Common myeloid progenitor, CD34-positive (primary cell): ENCODE measurements at regions not wholly inside any gene's neighbourhood (a gene's known extent, or its start where the extent isn't known, plus 50 kb on each side); places are given as distances from the start of the nearest gene placed in this dataset.

Source experiments
- CTCF ChIA-PET: fragments of 350-600 bp; sonication (Branson Sonifier 250); formaldehyde crosslinking; loops from one replicate; lab custom pipeline; 2021; ENCODE audit warnings: antibody characterized with exemption; lab: Charles Lee
- POLR2A ChIA-PET: fragments of 350-600 bp; sonication (Branson Sonifier 250); formaldehyde crosslinking; loops from one replicate; lab custom pipeline; 2021; ENCODE audit warnings: antibody characterized with exemption; lab: Charles Lee
- DNase-seq, 3 donors: peaks; one replicate each; pipeline versions ENCODE4 v3.0.0 to v3.0.0-alpha.2; 2013
- H3K27ac ChIP-seq, 2 experiments: 1 replicate in 1 of 2; 2 replicates in 1 of 2; pipeline ENCODE4 v1.7.0; 2013; ENCODE audit warnings: inconsistent platforms in 2 of 2, low read length in 2 of 2, mild to moderate bottlenecking in 2 of 2, low read depth in 1 of 2, moderate library complexity in 1 of 2; ENCODE audit not compliant: severe bottlenecking in 2 of 2, insufficient read depth in 1 of 2, poor library complexity in 1 of 2
- H3K27me3 ChIP-seq, 5 experiments: replicated peaks in 2 of 5; 1 replicate in 3 of 5; 2 replicates in 2 of 5; pipeline versions ENCODE4 v1.6.1 to v1.7.0; 2013; ENCODE audit warnings: low read length in 4 of 5, mild to moderate bottlenecking in 2 of 5, moderate library complexity in 2 of 5, inconsistent platforms in 1 of 5; ENCODE audit not compliant: insufficient read depth in 5 of 5, control insufficient read depth in 4 of 5
- H3K36me3 ChIP-seq, 4 experiments: 1 replicate in 2 of 4; 2 replicates in 2 of 4; pipeline versions ENCODE4 v1.6.1 to v1.7.0; 2013; ENCODE audit warnings: low read length in 3 of 4, control low read depth in 1 of 4, mild to moderate bottlenecking in 1 of 4; ENCODE audit not compliant: control insufficient read depth in 4 of 4, insufficient read depth in 4 of 4
- H3K4me1 ChIP-seq, 4 experiments: 1 replicate in 3 of 4; 2 replicates in 1 of 4; pipeline versions ENCODE4 v1.6.1 to v1.7.1; 2013; ENCODE audit warnings: low read length in 3 of 4, mild to moderate bottlenecking in 3 of 4, control low read depth in 1 of 4, inconsistent platforms in 1 of 4, moderate library complexity in 1 of 4; ENCODE audit not compliant: control insufficient read depth in 4 of 4, insufficient read depth in 4 of 4; ENCODE audit errors: control extremely low read depth in 1 of 4
- H3K4me3 ChIP-seq, 7 experiments: 1 replicate in 4 of 7; 2 replicates in 3 of 7; pipeline versions ENCODE4 v1.5.1 to v1.7.0; 2013; ENCODE audit warnings: mild to moderate bottlenecking in 7 of 7, low read length in 6 of 7, moderate library complexity in 6 of 7, inconsistent platforms in 2 of 7, low read depth in 2 of 7, control low read depth in 1 of 7; ENCODE audit not compliant: insufficient read depth in 4 of 7, control insufficient read depth in 1 of 7; ENCODE audit errors: extremely low read depth in 1 of 7
- H3K9me3 ChIP-seq, 5 experiments: 1 replicate in 4 of 5; 2 replicates in 1 of 5; pipeline versions ENCODE4 v1.6.1 to v1.7.1; 2013; ENCODE audit warnings: low read length in 4 of 5, mild to moderate bottlenecking in 2 of 5, inconsistent platforms in 1 of 5, low read depth in 1 of 5, moderate library complexity in 1 of 5; ENCODE audit not compliant: control insufficient read depth in 4 of 5, insufficient read depth in 2 of 5; ENCODE audit errors: control extremely low read depth in 1 of 5
- WGBS: methylation state at CpG from one replicate; pipeline ENCODE4 v1.1.5; 2013; ENCODE audit not compliant: insufficient coverage; 5-methylcytosine and 5-hydroxymethylcytosine counted together

DNA sequence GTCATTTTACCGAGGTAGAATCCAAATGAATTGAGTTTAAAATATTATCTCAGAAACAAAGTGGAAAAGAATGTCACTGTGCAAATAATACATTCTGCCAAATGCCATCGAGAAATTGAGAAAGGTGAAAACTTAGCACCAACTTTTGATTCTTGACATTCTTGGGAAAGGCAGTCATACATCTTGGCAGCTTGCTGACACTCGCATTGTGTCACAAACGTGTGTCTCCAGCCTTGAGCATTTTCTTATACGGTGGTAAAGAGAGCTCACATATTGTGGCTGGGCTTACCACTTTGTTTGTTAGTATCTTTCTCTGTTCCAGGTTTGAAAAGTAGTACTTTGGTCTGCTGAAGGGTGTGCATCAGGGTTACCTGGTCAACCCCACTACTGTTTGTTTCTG, 1456.1 kb downstream of the BRINP3 start:
- Histone ChIP-seq H3K27ac (no peak overlapping the region), H3K9me3 (no peaks in the 10 kb centered on the region), H3K27me3 (no peaks in the 10 kb centered on the region), H3K4me1 (no peaks in the 10 kb centered on the region), H3K4me3 (no peak overlapping the region), H3K36me3 (no peaks in the 10 kb centered on the region)
- ChIA-PET CTCF (no interaction called here), POLR2A (no interaction called here)
- WGBS: 89% methylated on average over 5 of the region's 5 CpGs
- DNase-seq: no peak

DNA sequence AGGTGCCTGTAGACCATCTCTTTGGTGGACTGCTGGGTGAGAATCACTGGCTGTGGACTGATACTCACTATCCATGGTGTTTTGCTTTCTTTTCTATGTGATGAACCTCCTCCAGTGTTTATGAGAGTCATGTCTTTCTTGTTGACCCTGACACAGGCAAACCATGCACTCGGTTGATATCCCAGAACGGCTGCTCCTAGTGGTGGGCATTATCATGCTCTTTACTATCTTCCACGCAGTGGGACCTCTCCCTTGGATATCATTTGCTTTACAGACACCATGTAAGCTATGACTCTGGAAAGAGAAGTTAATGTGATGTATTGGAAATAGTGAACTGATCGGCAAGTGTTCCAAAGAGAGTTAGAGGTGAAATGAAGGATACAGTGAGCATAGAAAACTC, 1455.6 kb downstream of the BRINP3 start:
- H3K4me3 ChIP-seq: no peak overlapping the region
- no peaks in the 10 kb centered on the region for H3K4me1 ChIP-seq
- POLR2A ChIA-PET: no interaction called here
- no peaks in the 10 kb centered on the region for H3K27me3 ChIP-seq
- no peaks in the 10 kb centered on the region for H3K36me3 ChIP-seq
- CTCF ChIA-PET: no interaction called here
- no peaks in the 10 kb centered on the region for H3K9me3 ChIP-seq
- H3K27ac ChIP-seq: no peak overlapping the region
- no peak for DNase-seq
- WGBS: 100% methylated on average over 2 of the region's 4 CpGs

DNA sequence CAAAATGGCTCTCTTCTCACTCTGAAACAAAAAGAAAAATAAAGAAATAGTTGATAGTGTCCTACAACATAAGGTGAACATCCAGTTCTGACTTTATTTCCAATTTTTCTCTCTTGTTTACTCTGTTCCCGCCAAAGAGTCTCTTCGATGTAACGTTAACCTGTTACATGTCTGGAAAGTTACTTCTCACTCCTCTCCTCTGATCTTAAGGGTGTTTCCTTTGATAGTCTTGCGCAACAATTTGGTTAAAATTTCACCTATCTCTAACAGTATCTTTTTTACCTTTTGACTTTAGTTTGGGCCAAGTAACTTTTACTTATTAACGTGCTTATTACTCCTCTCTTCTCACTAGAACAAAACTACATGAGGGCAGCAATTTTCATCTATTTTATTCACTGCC, 1450.2 kb downstream of the BRINP3 start:
- ChIA-PET CTCF (no interaction called here), POLR2A (no interaction called here)
- no peak overlapping the region for H3K27ac ChIP-seq
- 94% methylated on average over 4 of the region's 5 CpGs for WGBS
- H3K4me3 ChIP-seq: no peak overlapping the region
- H3K36me3 ChIP-seq: no peaks in the 10 kb centered on the region
- no peaks in the 10 kb centered on the region for H3K27me3 ChIP-seq
- H3K4me1 ChIP-seq: no peaks in the 10 kb centered on the region
- no peak for DNase-seq
- H3K9me3 ChIP-seq: no peaks in the 10 kb centered on the region

DNA sequence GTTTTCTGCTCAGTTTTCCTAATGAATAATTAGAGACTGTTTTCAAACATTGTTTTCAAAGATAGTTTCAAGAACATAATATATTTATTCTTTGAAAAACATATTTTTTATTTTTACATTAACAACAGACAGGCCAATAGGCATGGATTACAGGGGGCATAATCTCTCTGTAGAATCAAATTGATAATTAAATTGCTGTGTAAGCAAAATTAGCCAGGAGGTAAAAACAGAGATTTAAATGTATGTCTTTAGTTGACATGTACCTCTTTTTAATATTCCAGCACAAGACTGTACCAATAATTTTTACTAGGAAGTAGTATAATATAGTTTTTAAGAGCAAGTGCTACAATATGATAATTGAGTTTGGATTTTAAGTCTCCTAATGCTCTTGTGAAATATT, 1444.5 kb downstream of the BRINP3 start:
- DNase-seq: no peak
- no peaks in the 10 kb centered on the region for H3K4me1 ChIP-seq
- CTCF ChIA-PET: no interaction called here
- H3K9me3 ChIP-seq: no peaks in the 10 kb centered on the region
- no peak overlapping the region for H3K4me3 ChIP-seq
- no peak overlapping the region for H3K27ac ChIP-seq
- POLR2A ChIA-PET: no interaction called here
- H3K27me3 ChIP-seq: no peaks in the 10 kb centered on the region
- no peaks in the 10 kb centered on the region for H3K36me3 ChIP-seq

DNA sequence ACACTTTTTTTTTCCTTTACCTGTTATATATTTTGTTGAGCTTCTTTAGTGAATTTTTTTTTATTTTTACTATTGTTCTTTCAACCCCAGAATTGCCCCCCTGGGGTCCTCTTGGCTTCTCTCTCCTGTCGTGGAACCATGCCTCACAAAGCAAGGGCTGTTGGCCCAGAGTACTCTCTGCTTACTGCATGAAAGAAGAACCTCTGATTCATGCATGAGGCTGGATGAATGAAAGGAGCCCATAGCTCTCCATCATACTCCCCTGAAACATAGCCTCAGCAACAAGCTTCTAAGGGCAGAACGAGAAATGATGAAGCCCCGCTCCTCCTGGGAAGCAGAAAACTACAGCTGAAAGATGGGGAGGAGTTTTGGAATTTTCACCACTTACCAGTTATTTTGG, 1441.0 kb downstream of the BRINP3 start:
- Histone ChIP-seq H3K9me3 (no peaks in the 10 kb centered on the region), H3K27ac (no peak overlapping the region), H3K4me3 (no peak overlapping the region), H3K27me3 (no peaks in the 10 kb centered on the region), H3K4me1 (no peaks in the 10 kb centered on the region), H3K36me3 (no peaks in the 10 kb centered on the region)
- WGBS: 94% methylated on average over 3 of the region's 3 CpGs
- CTCF ChIA-PET: no interaction called here
- POLR2A ChIA-PET: no interaction called here
- no peak for DNase-seq

DNA sequence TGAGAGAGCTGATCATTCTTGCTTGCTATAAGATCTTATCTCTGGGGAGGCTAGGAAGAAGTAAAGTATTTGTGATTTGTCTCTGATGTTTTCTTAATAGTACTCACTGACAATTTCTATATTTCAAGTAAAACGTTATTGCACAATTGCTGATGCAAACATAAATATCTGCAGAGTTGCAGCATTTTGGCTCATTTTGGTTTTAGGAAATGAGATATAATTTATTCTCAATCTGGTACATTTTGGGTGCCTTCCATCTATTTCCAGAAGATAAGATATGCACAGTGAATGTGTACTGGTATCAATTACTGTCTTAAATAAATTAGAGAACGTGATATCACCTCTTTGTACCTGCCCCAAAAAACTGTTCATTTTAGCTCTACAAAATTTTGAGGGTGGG, 1431.5 kb downstream of the BRINP3 start:
- Histone ChIP-seq H3K27me3 (no peaks in the 10 kb centered on the region), H3K9me3 (peaks cover 0 to 1% (median 0%) of the 10 kb centered on the region in 5 experiments), H3K4me1 (no peaks in the 10 kb centered on the region), H3K27ac (no peak overlapping the region), H3K4me3 (no peak overlapping the region), H3K36me3 (no peaks in the 10 kb centered on the region)
- CTCF ChIA-PET: no interaction called here
- POLR2A ChIA-PET: no interaction called here
- DNase-seq: no peak
- WGBS: no CpG with 5 or more reads among the region's 2 CpGs

DNA sequence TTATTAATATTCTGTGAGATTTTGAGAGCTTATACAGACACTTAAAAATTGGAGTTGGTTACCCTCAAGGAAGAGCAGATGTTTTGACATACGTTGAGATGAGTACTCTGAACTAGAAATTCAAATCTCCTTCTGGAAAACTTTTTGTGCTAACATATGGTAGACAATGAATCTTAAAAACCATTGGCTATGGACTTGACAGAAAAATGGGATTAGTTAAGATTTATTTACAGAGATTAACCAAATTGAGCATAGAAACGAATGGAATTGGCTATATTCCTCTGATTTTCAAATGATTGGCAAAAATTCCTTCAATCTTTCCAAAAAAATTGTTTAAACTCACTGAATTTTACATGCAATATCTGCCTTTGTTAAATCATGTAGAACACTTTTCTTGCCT, 1392.9 kb downstream of the BRINP3 start:
- no peaks in the 10 kb centered on the region for H3K9me3 ChIP-seq
- CTCF ChIA-PET: no interaction called here
- WGBS: 71% methylated on average over 2 of the region's 2 CpGs
- no peak overlapping the region for H3K27ac ChIP-seq
- no peak for DNase-seq
- no peaks in the 10 kb centered on the region for H3K36me3 ChIP-seq
- POLR2A ChIA-PET: no interaction called here
- no peaks in the 10 kb centered on the region for H3K27me3 ChIP-seq
- H3K4me3 ChIP-seq: no peak overlapping the region
- no peaks in the 10 kb centered on the region for H3K4me1 ChIP-seq

DNA sequence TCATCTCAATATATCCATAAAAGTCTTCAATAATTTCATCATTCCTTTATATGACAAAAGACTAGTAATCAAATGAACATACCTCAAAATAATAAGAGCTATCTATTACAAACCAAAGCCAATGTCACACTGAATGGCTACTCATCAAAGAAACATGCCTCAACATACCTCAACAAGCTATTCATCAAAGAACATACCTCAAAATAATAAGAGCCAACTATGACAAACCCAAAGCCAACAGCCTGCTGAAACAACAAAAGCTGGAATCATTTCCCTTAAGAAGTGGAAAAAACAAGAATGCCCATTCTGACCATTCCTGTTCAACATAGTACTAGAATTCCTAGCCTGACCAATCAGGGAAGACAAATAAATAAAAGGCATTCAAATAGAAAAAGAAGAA, 1373.7 kb downstream of the BRINP3 start:
- Histone ChIP-seq H3K4me3 (no peak overlapping the region), H3K9me3 (peaks cover 0 to 3% (median 0%) of the 10 kb centered on the region in 5 experiments), H3K4me1 (no peaks in the 10 kb centered on the region), H3K27ac (no peak overlapping the region), H3K27me3 (no peaks in the 10 kb centered on the region), H3K36me3 (no peaks in the 10 kb centered on the region)
- CTCF ChIA-PET: no interaction called here
- no peak for DNase-seq
- POLR2A ChIA-PET: no interaction called here
